Anterior cingulate cortex (tissue), 58 donors: ENCODE measurements at regions not wholly inside any gene's neighbourhood (a gene's known extent, or its start where the extent isn't known, plus 50 kb on each side); places are given as distances from the start of the nearest gene placed in this dataset.
"Not testable (repeated sequence)": the region's sequence is repeated elsewhere in the genome, so short reads cannot be mapped to it uniquely, and the experiment has no call there.

Experiments
- DNase-seq, 58 donors: peaks; one replicate each; lab custom pipeline; 2025; lab: John Stamatoyannopoulos, UW

DNA sequence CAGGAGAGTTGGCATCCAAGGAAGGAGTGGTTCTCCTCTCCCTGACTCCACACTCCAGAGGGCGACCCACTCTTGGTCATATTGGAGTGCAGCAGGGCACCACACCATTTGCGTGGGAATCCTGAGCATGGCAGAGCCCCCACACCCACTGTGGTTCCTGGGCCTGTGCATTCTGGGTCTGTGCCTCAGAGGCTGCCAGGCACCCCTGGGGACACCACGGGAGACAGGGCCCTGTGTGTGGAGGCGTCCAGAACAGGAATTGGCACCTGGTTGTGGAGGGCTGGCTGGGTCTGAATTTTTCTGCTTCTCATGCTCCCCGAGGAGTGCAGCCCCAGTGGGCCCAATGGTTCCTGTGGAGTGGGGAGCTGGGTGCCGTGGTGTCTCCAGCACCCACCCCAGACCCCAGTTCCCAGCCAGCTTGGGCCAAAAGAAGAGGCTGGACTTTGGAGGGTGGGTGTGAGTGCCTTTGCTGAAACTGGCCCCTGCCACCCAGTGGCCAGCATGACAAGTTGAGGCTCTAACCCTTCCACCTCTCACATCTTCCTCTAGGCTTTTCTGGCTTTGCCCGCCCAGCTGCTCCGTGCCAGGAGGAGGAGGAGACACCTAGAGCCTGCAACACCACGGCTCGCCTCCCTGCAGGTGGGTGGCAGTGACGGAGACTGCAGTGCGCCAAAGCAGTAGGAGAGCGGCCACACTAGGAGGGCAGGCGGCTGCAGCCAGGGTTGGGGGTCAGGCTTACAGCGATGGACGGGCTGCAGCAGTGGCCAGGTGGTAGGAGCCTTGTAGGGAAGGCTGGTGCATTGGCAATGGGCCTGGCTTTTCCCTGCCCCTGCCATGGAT, 250.7 kb downstream of the TP53TG3F start:
- not testable (repeated sequence) for DNase-seq

- not testable (repeated sequence) for DNase-seq
These were observed 251.3 kb downstream of the TP53TG3F start for GRCh38 chr16:33710696-33711087.

DNA sequence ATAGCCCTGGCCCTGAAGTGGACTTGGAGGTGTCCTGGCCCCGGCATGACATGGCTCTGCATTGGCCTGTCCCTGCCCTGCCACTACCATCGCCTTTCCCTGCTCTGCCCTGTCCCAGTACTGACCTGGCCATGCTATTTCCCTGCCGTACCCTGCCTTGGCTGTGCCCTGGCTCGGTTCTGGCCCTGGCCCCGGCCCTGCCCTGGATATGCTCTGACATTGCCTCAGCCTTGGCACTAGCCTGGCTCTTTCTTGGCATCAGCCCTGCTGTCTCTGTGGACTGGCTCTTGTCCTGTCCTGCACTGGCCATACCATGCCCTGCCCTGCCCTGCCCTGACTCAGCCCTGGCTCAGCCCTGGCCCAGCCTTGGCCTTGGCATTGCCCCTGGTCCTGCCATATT, 252.2 kb downstream of the TP53TG3F start:
- not testable (repeated sequence) for DNase-seq

DNA sequence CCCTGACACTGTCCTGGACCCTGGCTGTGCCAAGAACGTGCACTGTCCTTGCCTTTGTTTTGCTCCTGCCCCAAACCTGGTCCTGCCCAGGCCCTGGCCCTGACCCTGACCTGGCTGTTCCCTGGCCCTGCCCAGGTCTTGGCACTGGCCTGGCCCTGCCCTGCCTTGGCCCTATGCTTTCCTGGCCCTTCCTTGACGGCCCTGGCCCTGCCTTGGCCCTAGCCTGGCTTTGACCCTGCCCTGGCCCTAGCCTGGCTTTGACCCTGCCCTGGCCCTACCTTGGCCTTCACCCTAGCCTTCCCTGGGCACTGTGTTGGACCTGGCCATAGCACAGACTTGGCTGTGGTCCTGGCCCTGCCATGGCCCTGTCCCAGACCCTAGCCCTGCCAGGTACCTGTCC, 252.9 kb downstream of the TP53TG3F start:
- DNase-seq: not testable (repeated sequence)

- DNase-seq: not testable (repeated sequence)
These were observed 253.7 kb downstream of the TP53TG3F start for GRCh38 chr16:33712851-33713709.

GRCh38 chr16:33713710-33714538, 254.5 kb downstream of the TP53TG3F start:
- not testable (repeated sequence) for DNase-seq

- not testable (repeated sequence) for DNase-seq
These were observed 271.8 kb downstream of the TP53TG3F start for GRCh38 chr16:33731167-33731566.

GRCh38 chr16:33734650-33735049, 275.2 kb downstream of the TP53TG3F start:
- not testable (repeated sequence) for DNase-seq

- DNase-seq: not testable (repeated sequence)
These were observed 307.7 kb downstream of the TP53TG3F start for GRCh38 chr16:33766869-33767765.

- DNase-seq: not testable (repeated sequence)
These were observed 309.3 kb downstream of the TP53TG3F start for GRCh38 chr16:33768710-33769109.

DNA sequence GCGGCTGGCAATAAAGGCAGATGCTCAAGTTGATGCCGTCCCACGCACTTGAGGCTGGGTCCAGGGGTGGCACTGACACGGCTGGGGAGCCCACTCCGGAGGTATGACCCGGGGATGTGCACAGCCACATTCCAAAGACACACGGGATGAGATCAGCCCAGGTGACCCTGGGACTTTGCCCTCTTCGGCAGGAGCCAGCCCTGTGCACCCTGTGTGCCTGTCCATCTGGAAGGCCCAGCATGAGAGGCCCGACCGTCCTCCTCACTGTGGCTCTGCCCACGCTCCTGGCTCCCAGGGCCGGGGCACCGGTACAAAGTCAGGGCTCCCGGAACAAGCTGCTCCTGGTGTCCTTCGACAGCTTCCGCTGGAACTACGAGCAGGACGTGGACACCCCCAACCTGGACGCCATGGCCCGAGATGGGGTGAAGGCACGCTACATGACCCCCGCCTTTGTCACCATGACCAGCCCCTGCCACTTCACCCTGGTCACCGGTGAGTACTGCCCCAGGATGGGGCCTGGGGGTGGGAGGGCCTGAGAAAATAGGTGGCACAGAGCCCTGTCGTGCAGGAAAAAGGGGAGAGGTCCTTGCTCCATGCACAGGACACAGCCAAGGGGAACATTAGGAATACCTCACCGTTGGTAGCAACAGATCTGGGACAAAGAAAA, 309.9 kb downstream of the TP53TG3F start:
- not testable (repeated sequence) for DNase-seq

DNA sequence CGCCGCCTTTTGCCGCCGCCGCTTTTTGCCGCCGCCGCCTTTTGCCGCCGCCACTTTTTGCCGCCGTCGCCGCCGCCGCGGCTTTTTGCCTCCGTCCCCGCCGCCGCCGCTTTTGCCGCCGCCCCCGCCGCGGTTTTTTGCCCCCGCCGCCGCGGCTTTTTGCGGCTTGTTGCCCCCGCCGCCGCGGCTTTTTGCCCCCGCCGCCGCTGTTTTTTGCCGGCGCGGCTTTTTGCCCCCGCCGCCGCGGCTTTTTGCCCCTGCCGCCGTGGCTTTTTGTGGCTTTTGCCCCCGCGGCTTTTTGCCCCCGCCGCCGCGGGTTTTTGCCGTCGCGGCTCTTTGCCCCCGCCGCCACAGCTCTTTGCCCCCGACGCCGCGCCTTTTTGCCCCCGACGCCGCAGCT, 311.1 kb downstream of the TP53TG3F start:
- not testable (repeated sequence) for DNase-seq

DNA sequence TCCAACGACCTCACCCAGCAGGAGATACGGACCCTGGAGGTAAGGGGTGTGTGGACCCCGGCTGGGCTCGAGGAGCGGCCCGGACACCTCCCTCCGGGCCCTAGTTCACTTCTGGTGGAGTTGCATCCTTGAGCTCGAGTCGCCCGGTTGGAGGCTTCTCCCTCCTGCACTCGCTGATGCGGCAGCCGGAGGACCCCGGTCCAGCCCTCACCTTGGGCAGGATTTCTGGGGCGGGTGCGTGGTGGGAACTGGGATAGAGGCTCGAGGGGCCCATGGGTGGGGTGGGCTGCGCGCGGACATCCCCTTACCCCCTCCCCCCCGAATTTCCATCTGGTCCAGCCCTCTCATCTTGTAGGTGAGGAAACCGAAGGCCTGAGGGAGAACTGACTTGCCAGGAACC, 311.8 kb downstream of the TP53TG3F start:
- not testable (repeated sequence) for DNase-seq

DNA sequence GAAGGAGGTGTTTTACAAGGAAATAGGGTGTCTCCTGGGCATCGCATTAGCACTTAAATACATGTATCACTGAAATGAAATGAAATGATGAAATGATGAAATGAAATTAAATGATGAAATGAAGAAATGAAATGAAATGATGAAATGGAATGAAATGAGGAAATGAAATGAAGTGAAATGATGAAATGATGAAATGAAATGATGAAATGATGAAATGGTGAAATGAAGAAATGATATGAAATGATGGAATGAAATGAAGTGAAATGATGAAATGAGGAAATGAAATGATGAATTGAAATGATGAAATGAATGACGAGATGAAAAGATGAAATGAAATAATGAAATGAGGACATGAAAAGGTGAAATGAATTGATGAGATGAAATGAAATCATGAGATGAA, 314.6 kb downstream of the TP53TG3F start:
- not testable (repeated sequence) for DNase-seq

GRCh38 chr16:33774724-33775123, 315.3 kb downstream of the TP53TG3F start:
- DNase-seq: not testable (repeated sequence)

- not testable (repeated sequence) for DNase-seq
These were observed 357.0 kb downstream of the TP53TG3F start for GRCh38 chr16:33816328-33816944.

- DNase-seq: not testable (repeated sequence)
These were observed 365.3 kb downstream of the TP53TG3F start for GRCh38 chr16:33824736-33825135.

- DNase-seq: not testable (repeated sequence)
These were observed 368.1 kb downstream of the TP53TG3F start for GRCh38 chr16:33827522-33827921.
